ENCODE measurements at regions not wholly inside any gene's neighbourhood (a gene's known extent, or its start where the extent isn't known, plus 50 kb on each side); places are given as distances from the start of the nearest gene placed in this dataset.

DNA sequence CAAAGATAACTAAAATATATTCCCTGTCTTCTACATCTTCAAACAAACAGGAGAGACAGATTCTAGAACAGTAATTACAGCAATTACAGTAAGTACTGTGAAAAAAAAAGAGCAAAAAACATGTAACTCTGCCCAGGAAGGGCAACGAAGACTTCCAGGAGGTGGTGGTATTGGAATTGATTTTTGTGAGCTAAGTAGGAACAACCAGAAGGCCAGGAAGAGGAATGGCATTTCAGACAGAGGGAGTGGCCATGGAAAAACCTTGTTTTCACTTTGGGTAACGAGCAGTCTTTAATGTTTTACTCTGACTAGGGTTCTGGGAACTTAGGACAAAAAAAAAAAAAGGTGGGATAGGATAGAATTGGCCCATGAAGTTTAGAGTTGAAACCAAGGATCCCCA, 196.3 kb upstream of the PLEKHG7 start:
- no peak for ATAC-seq
- no peak for TF ChIP-seq GLIS3 (CRISPR knock-in tag; IDR thresholded peaks at IDR 0.05)
- TF ChIP-seq, protein P1, sequence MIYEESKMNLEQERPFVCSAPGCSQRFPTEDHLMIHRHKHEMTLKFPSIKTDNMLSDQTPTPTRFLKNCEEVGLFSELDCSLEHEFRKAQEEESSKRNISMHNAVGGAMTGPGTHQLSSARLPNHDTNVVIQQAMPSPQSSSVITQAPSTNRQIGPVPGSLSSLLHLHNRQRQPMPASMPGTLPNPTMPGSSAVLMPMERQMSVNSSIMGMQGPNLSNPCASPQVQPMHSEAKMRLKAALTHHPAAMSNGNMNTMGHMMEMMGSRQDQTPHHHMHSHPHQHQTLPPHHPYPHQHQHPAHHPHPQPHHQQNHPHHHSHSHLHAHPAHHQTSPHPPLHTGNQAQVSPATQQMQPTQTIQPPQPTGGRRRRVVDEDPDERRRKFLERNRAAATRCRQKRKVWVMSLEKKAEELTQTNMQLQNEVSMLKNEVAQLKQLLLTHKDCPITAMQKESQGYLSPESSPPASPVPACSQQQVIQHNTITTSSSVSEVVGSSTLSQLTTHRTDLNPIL (CRISPR knock-in tag; IDR thresholded peaks at IDR 0.05; ENCODE audit: low read depth): no peak
- TF ChIP-seq, protein P2, sequence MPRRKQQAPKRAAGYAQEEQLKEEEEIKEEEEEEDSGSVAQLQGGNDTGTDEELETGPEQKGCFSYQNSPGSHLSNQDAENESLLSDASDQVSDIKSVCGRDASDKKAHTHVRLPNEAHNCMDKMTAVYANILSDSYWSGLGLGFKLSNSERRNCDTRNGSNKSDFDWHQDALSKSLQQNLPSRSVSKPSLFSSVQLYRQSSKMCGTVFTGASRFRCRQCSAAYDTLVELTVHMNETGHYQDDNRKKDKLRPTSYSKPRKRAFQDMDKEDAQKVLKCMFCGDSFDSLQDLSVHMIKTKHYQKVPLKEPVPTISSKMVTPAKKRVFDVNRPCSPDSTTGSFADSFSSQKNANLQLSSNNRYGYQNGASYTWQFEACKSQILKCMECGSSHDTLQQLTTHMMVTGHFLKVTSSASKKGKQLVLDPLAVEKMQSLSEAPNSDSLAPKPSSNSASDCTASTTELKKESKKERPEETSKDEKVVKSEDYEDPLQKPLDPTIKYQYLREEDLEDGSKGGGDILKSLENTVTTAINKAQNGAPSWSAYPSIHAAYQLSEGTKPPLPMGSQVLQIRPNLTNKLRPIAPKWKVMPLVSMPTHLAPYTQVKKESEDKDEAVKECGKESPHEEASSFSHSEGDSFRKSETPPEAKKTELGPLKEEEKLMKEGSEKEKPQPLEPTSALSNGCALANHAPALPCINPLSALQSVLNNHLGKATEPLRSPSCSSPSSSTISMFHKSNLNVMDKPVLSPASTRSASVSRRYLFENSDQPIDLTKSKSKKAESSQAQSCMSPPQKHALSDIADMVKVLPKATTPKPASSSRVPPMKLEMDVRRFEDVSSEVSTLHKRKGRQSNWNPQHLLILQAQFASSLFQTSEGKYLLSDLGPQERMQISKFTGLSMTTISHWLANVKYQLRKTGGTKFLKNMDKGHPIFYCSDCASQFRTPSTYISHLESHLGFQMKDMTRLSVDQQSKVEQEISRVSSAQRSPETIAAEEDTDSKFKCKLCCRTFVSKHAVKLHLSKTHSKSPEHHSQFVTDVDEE (CRISPR knock-in tag; IDR thresholded peaks at IDR 0.05): no peak
- no peak for TF ChIP-seq CSDC2 (CRISPR knock-in tag; IDR thresholded peaks at IDR 0.05)
- TF ChIP-seq ZFP3 (CRISPR knock-in tag; IDR thresholded peaks at IDR 0.05): no peak
- TF ChIP-seq ZFP30 (CRISPR knock-in tag; IDR thresholded peaks at IDR 0.05): no peak
- TF ChIP-seq PPARA (CRISPR knock-in tag; IDR thresholded peaks at IDR 0.05; ENCODE audit: borderline replicate concordance): no peak
- TF ChIP-seq OSR1 (CRISPR knock-in tag; IDR thresholded peaks at IDR 0.05): no peak
- no peak for TF ChIP-seq ESRRG (CRISPR knock-in tag; IDR thresholded peaks at IDR 0.05)
- TF ChIP-seq ZNF70 (CRISPR knock-in tag; IDR thresholded peaks at IDR 0.05): no peak
- TF ChIP-seq POU6F1 (CRISPR knock-in tag; IDR thresholded peaks at IDR 0.05; ENCODE audit: borderline replicate concordance, low read depth): no peak
- TF ChIP-seq TOX (CRISPR knock-in tag; IDR thresholded peaks at IDR 0.05; ENCODE audit: borderline replicate concordance): no peak
- TF ChIP-seq ZC3H10 (CRISPR knock-in tag; IDR thresholded peaks at IDR 0.05): no peak
- TF ChIP-seq ZNF565 (CRISPR knock-in tag; conservative IDR thresholded peaks at IDR 0.05; ENCODE audit: low read depth): no peak
- no peak for TF ChIP-seq PATZ1 (CRISPR knock-in tag; IDR thresholded peaks at IDR 0.05; ENCODE audit: borderline replicate concordance)
- no peak for TF ChIP-seq ISL1 (CRISPR knock-in tag; IDR thresholded peaks at IDR 0.05)
- TF ChIP-seq CSRNP3 (CRISPR knock-in tag; IDR thresholded peaks at IDR 0.05): no peak
- no peak for TF ChIP-seq ZNF8 (CRISPR knock-in tag; IDR thresholded peaks at IDR 0.05)
- no peak for TF ChIP-seq RARB (CRISPR knock-in tag; IDR thresholded peaks at IDR 0.05)

- no peak for ATAC-seq
- TF ChIP-seq, protein P2 (CRISPR knock-in tag; IDR thresholded peaks at IDR 0.05): no peak
- TF ChIP-seq RARB (CRISPR knock-in tag; IDR thresholded peaks at IDR 0.05): no peak
Measured at GRCh38 chr12:92505254-92506231, 197.2 kb upstream of the PLEKHG7 start.

Measured in SK-N-SH treated with all-trans-retinoic acid at 6 μM for 48 hours (cell line).